ENCODE measurements at regions not wholly inside any gene's neighbourhood (a gene's known extent, or its start where the extent isn't known, plus 50 kb on each side); places are given as distances from the start of the nearest gene placed in this dataset.

- TF ChIP-seq POLR2A (conservative IDR thresholded peaks at IDR 0.05) (no peak), TCF3 (CRISPR knock-in tag; IDR thresholded peaks at IDR 0.05) (no peak), DEAF1 (CRISPR knock-in tag; IDR thresholded peaks at IDR 0.05) (no peak), EZH2 (IDR thresholded peaks at IDR 0.05; ENCODE audit: borderline replicate concordance, low read depth, low read length) (no peak), HDAC6 (IDR thresholded peaks at IDR 0.05; ENCODE audit: low read depth, low read length) (no peak), SRSF7 (optimal IDR thresholded peaks at IDR 0.05; ENCODE audit: low read depth, low read length) (no peak), XRCC5 (IDR thresholded peaks at IDR 0.05; ENCODE audit: low read depth, low read length) (no peak), ELK3 (CRISPR knock-in tag; IDR thresholded peaks at IDR 0.05) (no peak), NONO (IDR thresholded peaks at IDR 0.05; ENCODE audit: low read depth in 2 of 2, low read length in 1 of 2) (no peak), NBN (IDR thresholded peaks at IDR 0.05; ENCODE audit: low read depth) (no peak), BDP1 (IDR thresholded peaks at IDR 0.05; ENCODE audit: insufficient read depth, insufficient read length) (no peak), CTCF (IDR thresholded peaks at IDR 0.05 in 2 of 3, conservative IDR thresholded peaks at IDR 0.05 in 1 of 3; ENCODE audit: insufficient read depth in 2 of 3, low read depth in 1 of 3, low read length in 3 of 3) (no peak), ZNF232 (CRISPR knock-in tag; IDR thresholded peaks at IDR 0.05) (no peak), SETDB1 (IDR thresholded peaks at IDR 0.05; ENCODE audit: low read length) (no peak)
Measured at GRCh38 chr2:120587279-120587996, 148.2 kb upstream of the GLI2 start.
